ENCODE measurements at regions not wholly inside any gene's neighbourhood (a gene's known extent, or its start where the extent isn't known, plus 50 kb on each side); places are given as distances from the start of the nearest gene placed in this dataset.

- ChIA-PET CTCF (no interaction called here), POLR2A (no interaction called here)
- DNase-seq (no peak), ATAC-seq (ENCODE audit: low read depth) (no peak)
- H3K9ac ChIP-seq (ENCODE audit: low read length), result no peak overlapping the region
- H3K4me1 ChIP-seq (ENCODE audit: control insufficient read depth in 2 of 2, insufficient read depth in 2 of 2, low read length in 2 of 2), result no peaks in the 10 kb centered on the region
- Mint-ChIP-seq H3K9me3 (ENCODE audit: insufficient read depth) (no peaks in the 10 kb centered on the region), H3K27me3 (peaks cover 6% of the 10 kb centered on the region), H3K4me3 (no peak overlapping the region), H3K4me1 (no peaks in the 10 kb centered on the region), H3K27ac (no peak overlapping the region)
- no peak overlapping the region for H3K27ac ChIP-seq (ENCODE audit: low read length in 2 of 2)
- no peak for TF ChIP-seq EZH2 (IDR thresholded peaks at IDR 0.05; ENCODE audit: borderline replicate concordance, insufficient read depth, low read depth, low read length, poor library complexity, severe bottlenecking)
- H4K20me1 ChIP-seq (ENCODE audit: control insufficient read depth, insufficient read depth, low read length, poor library complexity, severe bottlenecking), result no peaks in the 10 kb centered on the region
- H3K79me2 ChIP-seq (ENCODE audit: control insufficient read depth, insufficient read depth, low read length), result no peaks in the 10 kb centered on the region
- no peak overlapping the region for H3K4me3 ChIP-seq (ENCODE audit: control extremely low read depth in 1 of 5, extremely low read depth in 1 of 5, insufficient read depth in 1 of 5, low read depth in 2 of 5, low read length in 4 of 5)
- no peaks in the 10 kb centered on the region for H3K27me3 ChIP-seq (replicated peaks in 1 of 4; ENCODE audit: control extremely low read depth in 1 of 4, control insufficient read depth in 3 of 4, insufficient read depth in 4 of 4, low read length in 3 of 4)
- intact Hi-C loops (cut with micrococcal nuclease), result no loop called here
- peaks cover 0 to 6% (median 0%) of the 10 kb centered on the region in 3 donors for H3K9me3 ChIP-seq (ENCODE audit: control extremely low read depth in 1 of 3, control insufficient read depth in 2 of 3, insufficient read depth in 1 of 3, low read length in 2 of 3)
- no peaks in the 10 kb centered on the region for H3K36me3 ChIP-seq (replicated peaks in 1 of 2; ENCODE audit: control extremely low read depth in 1 of 2, control insufficient read depth in 1 of 2, extremely low read depth in 1 of 2, insufficient read depth in 2 of 2, low read length in 1 of 2)
- 66% methylated on average over 2 of the region's 2 CpGs for WGBS (ENCODE audit: insufficient coverage)
- no peak overlapping the region for H2AFZ ChIP-seq (ENCODE audit: insufficient read depth, low read depth, low read length, poor library complexity, severe bottlenecking)
- no peak overlapping the region for H3K4me2 ChIP-seq (replicated peaks; ENCODE audit: low read depth, low read length, poor library complexity, severe bottlenecking)
Measured at GRCh38 chr2:19416083-19416482, 57.7 kb upstream of the OSR1 start.

DNA sequence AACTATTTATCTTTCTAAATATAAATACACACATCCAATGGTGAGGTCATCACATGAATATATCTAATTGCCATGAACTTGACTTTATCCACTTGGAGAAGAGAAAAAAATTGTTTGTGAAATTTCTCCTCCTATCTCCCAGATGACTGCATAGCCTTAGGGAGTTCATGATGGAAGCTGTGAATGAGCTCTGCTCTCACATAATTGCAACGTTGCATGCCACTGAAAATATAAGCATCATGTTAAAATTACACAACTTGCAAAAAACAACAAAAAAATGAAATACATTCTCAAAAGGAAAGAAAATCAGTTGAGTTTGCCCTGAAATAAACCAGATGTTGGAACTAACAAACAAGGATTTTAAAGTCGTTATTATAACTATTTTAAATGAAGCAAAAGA lies 50.6 kb upstream of the OSR1 start:
- intact Hi-C loops (cut with micrococcal nuclease), result no loop called here
- Histone ChIP-seq H3K27me3 (replicated peaks in 1 of 4; ENCODE audit: control extremely low read depth in 1 of 4, control insufficient read depth in 3 of 4, insufficient read depth in 4 of 4, low read length in 3 of 4) (no peaks in the 10 kb centered on the region), H3K4me1 (ENCODE audit: control insufficient read depth in 2 of 2, insufficient read depth in 2 of 2, low read length in 2 of 2) (no peaks in the 10 kb centered on the region), H3K9me3 (ENCODE audit: control extremely low read depth in 1 of 3, control insufficient read depth in 2 of 3, insufficient read depth in 1 of 3, low read length in 2 of 3) (peaks cover 0 to 6% (median 3%) of the 10 kb centered on the region in 3 donors), H2AFZ (ENCODE audit: insufficient read depth, low read depth, low read length, poor library complexity, severe bottlenecking) (no peak overlapping the region), H4K20me1 (ENCODE audit: control insufficient read depth, insufficient read depth, low read length, poor library complexity, severe bottlenecking) (no peaks in the 10 kb centered on the region), H3K4me3 (ENCODE audit: control extremely low read depth in 1 of 5, extremely low read depth in 1 of 5, insufficient read depth in 1 of 5, low read depth in 2 of 5, low read length in 4 of 5) (no peak overlapping the region), H3K4me2 (replicated peaks; ENCODE audit: low read depth, low read length, poor library complexity, severe bottlenecking) (no peak overlapping the region), H3K36me3 (replicated peaks in 1 of 2; ENCODE audit: control extremely low read depth in 1 of 2, control insufficient read depth in 1 of 2, extremely low read depth in 1 of 2, insufficient read depth in 2 of 2, low read length in 1 of 2) (no peaks in the 10 kb centered on the region), H3K9ac (ENCODE audit: low read length) (no peak overlapping the region), H3K79me2 (ENCODE audit: control insufficient read depth, insufficient read depth, low read length) (no peaks in the 10 kb centered on the region), H3K27ac (ENCODE audit: low read length in 2 of 2) (no peak overlapping the region)
- no peaks in the 10 kb centered on the region for H3K4me1 Mint-ChIP-seq
- no CpG with 5 or more reads among the region's 2 CpGs for WGBS (ENCODE audit: insufficient coverage)
- CTCF ChIA-PET, result no interaction called here
- ATAC-seq (ENCODE audit: low read depth) (no peak), DNase-seq (no peak)
- TF ChIP-seq, protein P1, sequence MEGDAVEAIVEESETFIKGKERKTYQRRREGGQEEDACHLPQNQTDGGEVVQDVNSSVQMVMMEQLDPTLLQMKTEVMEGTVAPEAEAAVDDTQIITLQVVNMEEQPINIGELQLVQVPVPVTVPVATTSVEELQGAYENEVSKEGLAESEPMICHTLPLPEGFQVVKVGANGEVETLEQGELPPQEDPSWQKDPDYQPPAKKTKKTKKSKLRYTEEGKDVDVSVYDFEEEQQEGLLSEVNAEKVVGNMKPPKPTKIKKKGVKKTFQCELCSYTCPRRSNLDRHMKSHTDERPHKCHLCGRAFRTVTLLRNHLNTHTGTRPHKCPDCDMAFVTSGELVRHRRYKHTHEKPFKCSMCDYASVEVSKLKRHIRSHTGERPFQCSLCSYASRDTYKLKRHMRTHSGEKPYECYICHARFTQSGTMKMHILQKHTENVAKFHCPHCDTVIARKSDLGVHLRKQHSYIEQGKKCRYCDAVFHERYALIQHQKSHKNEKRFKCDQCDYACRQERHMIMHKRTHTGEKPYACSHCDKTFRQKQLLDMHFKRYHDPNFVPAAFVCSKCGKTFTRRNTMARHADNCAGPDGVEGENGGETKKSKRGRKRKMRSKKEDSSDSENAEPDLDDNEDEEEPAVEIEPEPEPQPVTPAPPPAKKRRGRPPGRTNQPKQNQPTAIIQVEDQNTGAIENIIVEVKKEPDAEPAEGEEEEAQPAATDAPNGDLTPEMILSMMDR (IDR thresholded peaks at IDR 0.05), result no peak
- TF ChIP-seq EZH2 (IDR thresholded peaks at IDR 0.05; ENCODE audit: borderline replicate concordance, insufficient read depth, low read depth, low read length, poor library complexity, severe bottlenecking), result no peak
- no peak overlapping the region for H3K4me3 Mint-ChIP-seq
- peaks cover 2% of the 10 kb centered on the region for H3K9me3 Mint-ChIP-seq (ENCODE audit: insufficient read depth)
- H3K27me3 Mint-ChIP-seq, result peaks cover 14% of the 10 kb centered on the region
- H3K27ac Mint-ChIP-seq, result no peak overlapping the region
- POLR2A ChIA-PET, result no interaction called here

Measured in B cell (primary cell).